Mucosa of stomach (tissue), 1 donor: ENCODE measurements at regions not wholly inside any gene's neighbourhood (a gene's known extent, or its start where the extent isn't known, plus 50 kb on each side); places are given as distances from the start of the nearest gene placed in this dataset.
"Not testable (repeated sequence)": the region's sequence is repeated elsewhere in the genome, so short reads cannot be mapped to it uniquely, and the experiment has no call there.

Source experiments
- H3K27me3 ChIP-seq: one replicate; pipeline ENCODE4 v1.7.0; 2013; ENCODE audit warnings: mild to moderate bottlenecking, low read length; ENCODE audit not compliant: control insufficient read depth, insufficient read depth
- H3K36me3 ChIP-seq: one replicate; pipeline ENCODE4 v1.7.0; 2013; ENCODE audit warnings: low read length; ENCODE audit not compliant: control insufficient read depth, insufficient read depth
- H3K4me1 ChIP-seq: one replicate; pipeline ENCODE4 v1.7.0; 2013; ENCODE audit warnings: mild to moderate bottlenecking, low read length; ENCODE audit not compliant: control insufficient read depth, insufficient read depth
- H3K4me3 ChIP-seq: one replicate; pipeline ENCODE4 v1.7.0; 2013; ENCODE audit warnings: low read length
- H3K9ac ChIP-seq: one replicate; pipeline ENCODE4 v1.7.0; 2013; ENCODE audit warnings: mild to moderate bottlenecking, low read length, moderate library complexity
- H3K9me3 ChIP-seq: one replicate; pipeline ENCODE4 v1.7.0; 2013; ENCODE audit warnings: mild to moderate bottlenecking, low read length, moderate library complexity; ENCODE audit not compliant: control insufficient read depth
- donor health status: Pancreatic carcinoma.

- not testable (repeated sequence) for H3K9ac ChIP-seq
Measured at GRCh38 chr18:41865796-41866195, 89.2 kb upstream of the PIK3C3 start.

GRCh38 chr18:41864216-41864615 lies 90.8 kb upstream of the PIK3C3 start:
- no peak overlapping the region for H3K4me3 ChIP-seq
- H3K36me3 ChIP-seq = no peaks in the 10 kb centered on the region
- no peak overlapping the region for H3K9ac ChIP-seq
- H3K9me3 ChIP-seq = no peaks in the 10 kb centered on the region
- no peaks in the 10 kb centered on the region for H3K4me1 ChIP-seq
- H3K27me3 ChIP-seq = no peaks in the 10 kb centered on the region

More at GRCh38 chr18:41865796-41866195, 89.2 kb upstream of the PIK3C3 start:
- not testable (repeated sequence) for H3K36me3 ChIP-seq, H3K9me3 ChIP-seq, H3K27me3 ChIP-seq, H3K4me3 ChIP-seq, H3K4me1 ChIP-seq

GRCh38 chr18:41862921-41863320 lies 92.1 kb upstream of the PIK3C3 start:
- Histone ChIP-seq H3K9ac (no peak overlapping the region), H3K4me1 (no peaks in the 10 kb centered on the region), H3K36me3 (no peaks in the 10 kb centered on the region), H3K4me3 (no peak overlapping the region), H3K27me3 (no peaks in the 10 kb centered on the region), H3K9me3 (no peaks in the 10 kb centered on the region)

- H3K4me3 ChIP-seq = no peak overlapping the region
- H3K9me3 ChIP-seq = no peaks in the 10 kb centered on the region
- H3K27me3 ChIP-seq = no peaks in the 10 kb centered on the region
- H3K9ac ChIP-seq = no peak overlapping the region
- H3K4me1 ChIP-seq = no peaks in the 10 kb centered on the region
- H3K36me3 ChIP-seq = no peaks in the 10 kb centered on the region
Measured at GRCh38 chr18:41860987-41861386, 94.0 kb upstream of the PIK3C3 start.

GRCh38 chr18:41858761-41859555 lies 96.1 kb upstream of the PIK3C3 start:
- Histone ChIP-seq H3K9ac (no peak overlapping the region), H3K4me1 (no peaks in the 10 kb centered on the region), H3K36me3 (no peaks in the 10 kb centered on the region), H3K27me3 (no peaks in the 10 kb centered on the region), H3K4me3 (no peak overlapping the region), H3K9me3 (no peaks in the 10 kb centered on the region)

GRCh38 chr18:41853280-41853679 lies 101.8 kb upstream of the PIK3C3 start:
- no peak overlapping the region for H3K9ac ChIP-seq
- no peaks in the 10 kb centered on the region for H3K36me3 ChIP-seq
- no peaks in the 10 kb centered on the region for H3K9me3 ChIP-seq
- H3K27me3 ChIP-seq = no peaks in the 10 kb centered on the region
- no peak overlapping the region for H3K4me3 ChIP-seq
- no peaks in the 10 kb centered on the region for H3K4me1 ChIP-seq

GRCh38 chr18:41850781-41851180 lies 104.3 kb upstream of the PIK3C3 start:
- Histone ChIP-seq H3K9me3 (no peaks in the 10 kb centered on the region), H3K4me3 (no peak overlapping the region), H3K27me3 (no peaks in the 10 kb centered on the region), H3K9ac (no peak overlapping the region), H3K4me1 (no peaks in the 10 kb centered on the region), H3K36me3 (no peaks in the 10 kb centered on the region)

- Histone ChIP-seq H3K4me3 (no peak overlapping the region), H3K27me3 (no peaks in the 10 kb centered on the region), H3K9ac (no peak overlapping the region), H3K9me3 (no peaks in the 10 kb centered on the region), H3K4me1 (no peaks in the 10 kb centered on the region), H3K36me3 (no peaks in the 10 kb centered on the region)
Measured at GRCh38 chr18:41849632-41850031, 105.4 kb upstream of the PIK3C3 start.

GRCh38 chr18:41845563-41845962 lies 109.5 kb upstream of the PIK3C3 start:
- Histone ChIP-seq H3K4me1 (no peaks in the 10 kb centered on the region), H3K9ac (no peak overlapping the region), H3K4me3 (no peak overlapping the region), H3K36me3 (no peaks in the 10 kb centered on the region), H3K27me3 (no peaks in the 10 kb centered on the region), H3K9me3 (no peaks in the 10 kb centered on the region)

GRCh38 chr18:41842886-41843285 lies 112.1 kb upstream of the PIK3C3 start:
- Histone ChIP-seq H3K9me3 (no peaks in the 10 kb centered on the region), H3K9ac (no peak overlapping the region), H3K4me1 (no peaks in the 10 kb centered on the region), H3K36me3 (no peaks in the 10 kb centered on the region), H3K27me3 (no peaks in the 10 kb centered on the region), H3K4me3 (no peak overlapping the region)

GRCh38 chr18:41829647-41830516 lies 125.2 kb upstream of the PIK3C3 start:
- H3K4me3 ChIP-seq = no peak overlapping the region
- H3K27me3 ChIP-seq = no peaks in the 10 kb centered on the region
- no peak overlapping the region for H3K9ac ChIP-seq
- no peaks in the 10 kb centered on the region for H3K36me3 ChIP-seq
- H3K9me3 ChIP-seq = no peaks in the 10 kb centered on the region
- no peaks in the 10 kb centered on the region for H3K4me1 ChIP-seq

- H3K4me1 ChIP-seq = no peaks in the 10 kb centered on the region
- no peaks in the 10 kb centered on the region for H3K27me3 ChIP-seq
- no peak overlapping the region for H3K9ac ChIP-seq
- H3K4me3 ChIP-seq = no peak overlapping the region
- no peaks in the 10 kb centered on the region for H3K36me3 ChIP-seq
- H3K9me3 ChIP-seq = no peaks in the 10 kb centered on the region
Measured at GRCh38 chr18:41828137-41828536, 126.9 kb upstream of the PIK3C3 start.
